GM21717 (cell line): ENCODE measurements at regions not wholly inside any gene's neighbourhood (a gene's known extent, or its start where the extent isn't known, plus 50 kb on each side); places are given as distances from the start of the nearest gene placed in this dataset.

ENCODE experiments used
- ATAC-seq: cut with Tn5 transposase; IDR thresholded peaks from one replicate; pipeline ENCODE4 v1.9.1; 2021; ENCODE audit warnings: mild to moderate bottlenecking, moderate library complexity; ENCODE audit not compliant: unreplicated experiment

DNA sequence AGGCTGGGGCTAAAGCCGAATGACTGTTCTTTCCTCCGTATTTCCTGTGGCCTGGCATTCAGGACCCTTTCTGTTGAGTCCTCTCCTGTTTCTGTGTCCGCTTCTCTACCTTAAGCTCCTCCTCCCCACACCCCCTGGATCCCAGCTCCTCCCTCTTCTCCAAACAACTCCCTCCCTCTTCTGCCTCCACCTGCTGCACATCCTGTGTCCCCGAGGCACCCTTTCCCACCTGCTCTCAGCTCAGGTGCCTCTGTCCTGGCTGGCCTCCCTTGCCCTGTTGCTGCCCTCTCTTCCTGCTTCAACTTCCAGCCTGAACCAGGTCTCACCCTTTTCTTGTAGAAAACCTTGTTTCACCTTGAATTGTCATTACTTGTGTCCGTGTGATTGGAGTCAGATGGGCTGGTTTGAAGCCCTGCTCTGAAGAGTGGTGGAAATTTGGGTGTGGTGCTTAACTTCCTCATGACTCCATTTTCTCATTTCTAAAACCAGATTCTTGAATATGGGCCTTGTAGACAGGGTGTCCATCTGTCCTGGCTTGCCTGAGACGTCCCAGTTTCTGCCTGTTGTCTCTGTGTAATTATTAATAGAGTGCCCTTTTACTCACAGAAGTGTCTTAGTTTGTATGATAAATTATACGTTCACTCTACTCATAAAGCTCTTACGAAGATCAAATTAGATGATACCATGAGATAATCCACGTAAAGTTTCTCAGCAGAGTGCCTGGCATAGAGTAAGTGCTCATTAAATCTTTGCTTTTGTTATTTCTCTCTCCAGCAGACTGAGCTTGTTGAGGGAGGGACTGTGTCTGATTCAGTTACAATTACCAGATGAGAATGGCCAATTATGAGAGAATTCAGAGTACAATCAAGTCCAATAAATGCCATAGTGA lies 58.9 kb upstream of the TRABD2B start:
- no peak for ATAC-seq

DNA sequence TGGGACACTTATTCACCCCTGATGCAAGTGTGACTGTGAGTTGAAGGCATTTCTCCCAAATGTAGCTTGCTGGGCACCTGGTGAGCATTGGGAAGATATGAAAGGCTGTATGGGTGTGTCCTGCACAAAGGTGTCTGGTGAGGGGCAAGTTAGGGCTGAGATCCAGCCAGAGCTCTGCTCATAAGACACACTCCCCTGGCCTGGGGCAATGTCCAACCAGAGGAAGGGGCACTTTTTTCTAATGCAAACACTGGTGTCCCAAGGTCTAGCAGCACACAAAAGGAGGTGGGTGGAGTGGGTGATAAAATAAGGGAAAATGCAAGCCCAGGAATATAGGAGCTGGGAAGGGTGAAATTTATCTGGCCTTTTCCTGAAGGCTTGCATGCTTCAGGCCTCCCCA lies 57.0 kb upstream of the TRABD2B start:
- no peak for ATAC-seq

DNA sequence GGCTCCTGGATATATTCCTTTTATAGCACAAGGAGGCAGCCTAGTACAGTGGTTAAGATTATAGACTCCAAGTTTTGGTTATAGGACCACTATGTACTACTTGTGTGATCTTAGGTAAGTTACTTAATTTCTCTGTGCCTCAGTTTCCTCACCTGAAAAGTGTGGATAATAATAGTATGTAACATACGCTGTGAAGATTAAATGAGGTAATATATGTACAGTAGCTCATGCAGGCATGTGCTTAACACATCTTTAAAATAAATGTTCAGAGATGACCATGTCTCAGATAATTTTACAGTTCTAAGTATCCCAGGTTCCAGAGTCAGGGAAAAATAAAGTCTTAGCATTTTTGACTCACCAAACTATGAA lies 55.7 kb upstream of the TRABD2B start:
- ATAC-seq = no peak

DNA sequence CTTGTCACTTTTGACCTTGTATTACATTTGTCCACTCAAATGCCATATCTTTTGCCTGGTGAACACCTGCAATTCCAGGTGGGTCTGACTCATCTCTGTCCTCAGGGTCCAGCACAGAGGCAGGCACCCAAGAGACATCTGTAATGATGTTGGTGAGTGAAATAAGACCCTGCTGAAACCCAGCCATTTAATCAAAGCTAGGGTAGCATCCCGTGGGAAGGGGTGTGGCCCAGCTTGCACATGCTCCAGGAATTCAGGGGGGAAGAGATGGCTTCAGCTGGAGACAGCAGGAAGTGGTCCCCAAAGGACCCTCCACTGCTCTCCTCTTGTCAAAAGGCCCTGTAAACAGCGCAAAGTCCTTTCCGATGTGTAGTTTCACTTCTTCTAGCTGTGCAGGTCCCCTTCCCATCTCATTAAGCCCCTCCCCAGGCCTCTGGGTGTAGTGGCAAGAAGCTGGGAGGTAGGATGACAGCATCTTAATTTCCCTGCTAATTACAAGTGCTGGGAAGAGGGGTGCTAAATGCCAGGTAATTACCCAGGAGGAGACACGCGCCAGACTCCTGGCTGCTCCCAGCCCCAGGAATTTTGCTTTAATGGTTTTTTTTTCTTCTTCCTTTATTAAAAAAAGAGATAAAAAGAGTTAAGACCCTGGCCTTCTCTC lies 54.4 kb upstream of the TRABD2B start:
- no peak for ATAC-seq

DNA sequence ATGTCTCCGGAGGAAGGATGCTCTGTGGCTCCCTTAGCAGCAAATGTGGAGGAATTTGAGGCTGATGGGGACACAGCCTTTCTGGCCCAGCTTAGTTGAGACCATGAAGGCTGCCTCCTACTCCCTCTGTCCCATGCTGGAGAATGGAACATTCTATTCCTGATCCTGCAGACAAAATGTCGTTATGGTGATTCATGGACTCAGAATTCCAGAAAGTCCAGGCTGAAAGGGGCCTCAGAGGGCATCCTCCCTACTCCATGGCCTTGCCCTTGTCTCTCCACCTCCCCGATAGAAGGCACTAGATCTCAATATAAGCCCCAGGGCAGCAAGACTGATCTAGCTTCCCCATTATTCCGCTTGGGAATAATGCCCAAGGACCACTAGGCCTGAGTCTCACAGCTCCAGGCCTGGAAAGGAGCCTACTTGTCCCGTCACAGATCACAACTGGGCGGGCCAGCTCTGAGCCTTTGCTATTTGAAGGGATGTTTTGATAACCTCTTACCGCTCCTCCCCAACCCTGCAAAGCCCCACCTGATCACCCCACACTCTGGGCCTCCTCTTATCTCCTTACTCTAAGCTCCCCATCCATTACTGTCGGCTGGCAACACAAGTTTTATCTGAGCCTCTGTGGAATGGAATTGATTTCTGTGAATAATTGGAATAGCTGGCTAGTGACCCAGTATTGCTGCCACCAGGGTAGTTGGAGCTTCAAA lies 52.8 kb upstream of the TRABD2B start:
- ATAC-seq = no peak

GRCh38 chr1:48048980-48049379 lies 51.8 kb upstream of the TRABD2B start:
- no peak for ATAC-seq

DNA sequence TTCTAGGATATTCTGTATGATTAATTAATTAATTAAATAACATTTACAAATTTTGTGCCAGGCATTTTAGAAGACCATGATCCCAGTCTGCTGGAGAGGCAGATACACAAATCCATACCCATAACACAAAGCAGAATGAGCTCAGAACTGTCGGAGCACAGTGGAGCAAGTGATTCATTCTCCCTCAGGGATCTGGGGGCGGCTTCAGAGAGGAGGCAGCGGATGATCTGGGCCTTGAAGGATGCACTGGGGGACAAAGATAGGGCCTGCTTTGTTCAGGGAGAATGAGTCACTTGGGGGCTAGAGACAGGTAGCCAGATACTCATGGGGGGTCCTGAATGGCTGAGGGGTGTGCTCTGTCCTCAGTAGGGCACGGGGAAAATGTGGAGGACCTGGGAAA lies 50.9 kb upstream of the TRABD2B start:
- ATAC-seq = no peak

DNA sequence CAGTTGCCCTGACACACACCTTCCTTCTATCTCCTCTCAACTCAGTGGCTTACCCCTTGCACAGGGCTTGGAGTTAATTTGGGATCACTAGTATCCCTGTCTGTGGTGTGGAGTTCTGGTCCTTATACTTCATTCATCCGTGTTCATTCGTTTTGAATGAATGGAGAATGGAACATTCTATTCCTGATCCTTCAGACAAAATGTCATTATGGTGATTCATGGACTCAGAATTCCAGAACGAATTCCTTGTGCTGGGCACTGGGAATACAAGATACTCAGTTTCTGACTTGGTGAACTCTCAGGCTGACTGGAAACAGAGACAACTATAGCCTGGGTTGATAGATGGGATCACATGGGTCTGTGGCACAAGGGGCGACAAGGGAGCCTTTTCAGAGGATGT lies 49.9 kb upstream of the TRABD2B start:
- ATAC-seq = no peak
